Heart left ventricle (tissue), 13 donors: ENCODE measurements at regions not wholly inside any gene's neighbourhood (a gene's known extent, or its start where the extent isn't known, plus 50 kb on each side); places are given as distances from the start of the nearest gene placed in this dataset.

Experiments used
- CTCF ChIP-seq, 12 donors: fragments of 200-600 bp; sonication (generic) in 4 of 12; IDR thresholded peaks; one replicate each; pipeline versions ENCODE4 v1.5.0 to v1.8.0; 2018 to 2022; ENCODE audit warnings: antibody characterized with exemption in 12 of 12, mild to moderate bottlenecking in 5 of 12
- POLR2A ChIP-seq, 2 donors: fragments of 450-650 bp; IDR thresholded peaks; one replicate each; pipeline ENCODE4 v1.6.1; 2017; ENCODE audit warnings: antibody characterized with exemption in 2 of 2, mild to moderate bottlenecking in 2 of 2, moderate library complexity in 2 of 2
- donor health status: ischemic (EF 13 %, LVEDD 7.1; RV severe dilation, severe dysfunction).
- donor health status: DM: no; HTN: yes; CAD: no.
- donor health status: DM: no; HTN: no; CAD: no.
- donor health status: ischemic (EF 25% LVEDD 6.9; RV normal size, moderate dysfunction).
- donor health status: ischemic (EF 25% LVEDD 5.7; RV mildly dilated, moderate dysfunction).
- donor health status: ischemic (EF 35%, LVEDD 5.7; RV mildly dilated, moderate dysfunction).
- donor health status: nonischemic (EF 11% LVEDD 7.7; RV severe dilation, severe dysfunction).
- donor health status: DM: yes; HTN: yes; CAD: no.
- donor health status: PGD.
- donor health status: ischemic (EF 29% LVEDD 5.4; RV normal size, mild dysfunction).
- donor health status: nonischemic (EF 23%, LVEDD 6.1; RV moderate dilation, normal function).

GRCh38 chr1:55669293-55669692 lies 454.1 kb upstream of the USP24 start:
- TF ChIP-seq CTCF (IDR thresholded peaks at IDR 0.05) (no peak), POLR2A (IDR thresholded peaks at IDR 0.05) (no peak)
